ENCODE measurements at regions not wholly inside any gene's neighbourhood (a gene's known extent, or its start where the extent isn't known, plus 50 kb on each side); places are given as distances from the start of the nearest gene placed in this dataset.

DNA sequence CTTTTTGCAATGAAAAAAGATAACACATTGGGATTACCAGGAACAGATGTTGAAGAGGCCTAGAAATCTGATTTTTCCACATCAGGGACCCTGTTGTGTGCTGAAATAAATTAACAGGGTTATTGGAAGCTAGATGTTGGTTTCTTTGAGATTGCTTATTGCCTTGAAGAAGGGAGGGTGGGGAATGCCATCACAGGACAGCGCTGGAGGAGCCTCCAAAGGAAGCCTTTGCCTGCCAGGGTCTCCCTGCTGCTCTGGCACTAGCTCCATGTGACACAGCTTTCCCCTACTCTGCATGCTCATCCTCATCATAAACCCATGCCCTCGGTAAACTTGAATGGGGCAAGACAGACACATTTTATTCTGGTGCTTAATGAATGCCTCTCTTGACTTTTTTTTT is 76.1 kb downstream of the MID1IP1 start:
- no peak overlapping the region for H4K91ac ChIP-seq (ENCODE audit: insufficient read depth, low read depth, low read length)
- no peak overlapping the region for H3K9ac ChIP-seq (ENCODE audit: low read depth, low read length)
- ChIA-PET CTCF (no interaction called here), POLR2A (ENCODE audit: unreplicated experiment) (no interaction called here)
- H2AK9ac ChIP-seq (replicated peaks; ENCODE audit: low read depth, low read length, poor library complexity): no peak overlapping the region
- no peaks in the 10 kb centered on the region; the same call in 1 of the 2 replicates for H3K9me1 ChIP-seq (ENCODE audit: insufficient read depth, low read length)
- ATAC-seq (ENCODE audit: low read depth): no peak
- H3K4me2 ChIP-seq (ENCODE audit: low read depth, low read length): no peak overlapping the region
- no peak overlapping the region for H2BK5ac ChIP-seq (ENCODE audit: low read depth, low read length, poor library complexity, severe bottlenecking)
- H3K18ac ChIP-seq (ENCODE audit: low read depth, low read length): no peak overlapping the region
- H4K5ac ChIP-seq (ENCODE audit: low read depth, low read length): no peak overlapping the region
- intact Hi-C loops (cut with micrococcal nuclease) (no loop called here), in situ Hi-C loops (cut with MboI; ENCODE audit: low sequenced_read_pairs) (no loop called here), dilution Hi-C loops (cut with HindIII; ENCODE audit: low sequenced_read_pairs, unreplicated experiment) (no loop called here)
- H3K27me3 ChIP-seq (ENCODE audit: control insufficient read depth, insufficient read depth, low read length): peaks cover 1% of the 10 kb centered on the region; the same call in 1 of the 2 replicates
- no peaks in the 10 kb centered on the region; a peak in 1 of 4 replicates for H3K79me1 ChIP-seq (ENCODE audit: low read depth in 1 of 2, low read length in 2 of 2)
- H4K8ac ChIP-seq (ENCODE audit: low read depth in 2 of 2, low read length in 2 of 2): no peak overlapping the region
- H2BK20ac ChIP-seq (ENCODE audit: low read depth, low read length): no peak overlapping the region
- H3K4me1 ChIP-seq (ENCODE audit: control insufficient read depth, insufficient read depth, low read length): no peaks in the 10 kb centered on the region
- no peak overlapping the region for H3K14ac ChIP-seq (replicated peaks; ENCODE audit: low read depth, low read length)
- H3K36me3 ChIP-seq (ENCODE audit: control insufficient read depth, insufficient read depth, low read length): no peaks in the 10 kb centered on the region
- DNase-seq: no peak
- no peak overlapping the region for H3K56ac ChIP-seq (ENCODE audit: extremely low read depth, insufficient read depth, low read length)
- WGBS, 2 experiments (ENCODE audit: extremely low coverage in 2 of 2, insufficient read length in 1 of 2): no CpG with 5 or more reads among the region's 2 CpGs
- no TSS peak for BruUV-seq (replicated peaks)
- H3K4ac ChIP-seq (ENCODE audit: low read depth, low read length): no peak overlapping the region
- H3K23ac ChIP-seq (ENCODE audit: low read depth, low read length): no peak overlapping the region
- H3K4me3 ChIP-seq (ENCODE audit: insufficient read depth, low read depth, low read length): no peak overlapping the region
- H4K20me1 ChIP-seq (ENCODE audit: insufficient read depth, low read length): no peaks in the 10 kb centered on the region
- no peak overlapping the region for H2BK15ac ChIP-seq (ENCODE audit: low read depth, low read length)
- no peak overlapping the region for H3K27ac ChIP-seq (ENCODE audit: insufficient read depth, low read length)
- no peak overlapping the region for H2BK120ac ChIP-seq (ENCODE audit: low read depth, low read length)
- no peaks in the 10 kb centered on the region for H3K9me3 ChIP-seq (ENCODE audit: control insufficient read depth, insufficient read depth, low read length)
- no peak overlapping the region for H2AK5ac ChIP-seq (ENCODE audit: low read depth, low read length)
- no peak overlapping the region for H2AFZ ChIP-seq (replicated peaks; ENCODE audit: low read length, poor library complexity)
- TF ChIP-seq POLR2A (IDR thresholded peaks at IDR 0.05; ENCODE audit: low read depth, low read length) (no peak), RFX5 (IDR thresholded peaks at IDR 0.05; ENCODE audit: low read depth, low read length) (no peak), CTCF (conservative IDR thresholded peaks at IDR 0.05; ENCODE audit: low read depth, low read length) (no peak), MAFK (IDR thresholded peaks at IDR 0.05; ENCODE audit: low read depth, low read length) (no peak), ELK1 (IDR thresholded peaks at IDR 0.05; ENCODE audit: borderline replicate concordance, low read depth, low read length) (no peak), FOS (IDR thresholded peaks at IDR 0.05; ENCODE audit: low read depth, low read length) (no peak), CEBPB (IDR thresholded peaks at IDR 0.05; ENCODE audit: low read depth, low read length) (no peak), RCOR1 (IDR thresholded peaks at IDR 0.05; ENCODE audit: insufficient replicate concordance, low read length) (no peak), MAZ (IDR thresholded peaks at IDR 0.05; ENCODE audit: borderline replicate concordance, low read depth, low read length) (no peak), RAD21 (IDR thresholded peaks at IDR 0.05; ENCODE audit: low read length) (no peak), SMC3 (IDR thresholded peaks at IDR 0.05; ENCODE audit: low read depth, low read length) (no peak), MXI1 (IDR thresholded peaks at IDR 0.05; ENCODE audit: borderline replicate concordance, low read depth, low read length) (no peak), BHLHE40 (IDR thresholded peaks at IDR 0.05; ENCODE audit: low read depth, low read length) (no peak)

Measured in IMR-90 (cell line).